ENCODE measurements at regions not wholly inside any gene's neighbourhood (a gene's known extent, or its start where the extent isn't known, plus 50 kb on each side); places are given as distances from the start of the nearest gene placed in this dataset.

- Histone ChIP-seq H3K9me1 (replicated peaks; ENCODE audit: control insufficient read depth, extremely low read depth, insufficient read depth, low read length) (no peaks in the 10 kb centered on the region), H3K9me3 (replicated peaks; ENCODE audit: control insufficient read depth, insufficient read depth, low read length) (no peaks in the 10 kb centered on the region), H3K36me3 (ENCODE audit: control insufficient read depth in 2 of 2, extremely low read depth in 1 of 2, insufficient read depth in 2 of 2, low read length in 2 of 2) (no peaks in the 10 kb centered on the region), H3K27ac (ENCODE audit: insufficient read depth, low read depth, low read length) (no peak overlapping the region), H3K4me1 (ENCODE audit: control insufficient read depth, extremely low read depth, insufficient read depth, low read length) (no peaks in the 10 kb centered on the region), H3K4me3 (replicated peaks in 1 of 3; ENCODE audit: insufficient read depth in 1 of 3, low read depth in 1 of 3, low read length in 3 of 3) (no peak overlapping the region), H3K4me2 (ENCODE audit: insufficient read depth, low read length) (no peak overlapping the region), H3K9ac (replicated peaks; ENCODE audit: extremely low read depth, insufficient read depth, low read length) (no peak overlapping the region), H2AFZ (ENCODE audit: low read depth, low read length) (no peak overlapping the region), H3K79me2 (ENCODE audit: control insufficient read depth, insufficient read depth, low read length) (no peaks in the 10 kb centered on the region), H4K20me1 (replicated peaks; ENCODE audit: control insufficient read depth, extremely low read depth, insufficient read depth, low read length) (no peaks in the 10 kb centered on the region), H3K27me3 (ENCODE audit: control insufficient read depth in 2 of 2, insufficient read depth in 2 of 2, low read length in 2 of 2) (no peaks in the 10 kb centered on the region)
- FAIRE-seq (no peak), DNase-seq (ENCODE audit: low read depth, low spot score) (no peak)
- POLR2A ChIA-PET = no interaction called here
- dilution Hi-C loops (cut with MboI; ENCODE audit: extremely low pct_ligation_motif_present, low sequenced_read_pairs) (no loop called here), intact Hi-C loops (cut with micrococcal nuclease) (no loop called here)
- BruUV-seq (replicated peaks) = no TSS peak
- TF ChIP-seq JUN (IDR thresholded peaks at IDR 0.05; ENCODE audit: borderline replicate concordance, insufficient read depth, insufficient read length, low read depth) (no peak), GATA2 (IDR thresholded peaks at IDR 0.05; ENCODE audit: insufficient read depth, insufficient read length, low read depth, low read length) (no peak)
- CTCF ChIA-PET = interaction anchor here (0.6 to 1.4 kb wide), 2 partner anchors 304 to 336 kb away, joined by 3 to 4 read pairs; no protein-coding TSS in a partner anchor
These were observed 428.5 kb downstream of the NUP35 start for GRCh38 chr2:183552716-183553115.

GRCh38 chr2:183564726-183565125 lies 440.5 kb downstream of the NUP35 start:
- no peak overlapping the region for H3K27ac ChIP-seq (ENCODE audit: insufficient read depth, low read depth, low read length)
- no peak overlapping the region for H3K4me3 ChIP-seq (replicated peaks in 1 of 3; ENCODE audit: insufficient read depth in 1 of 3, low read depth in 1 of 3, low read length in 3 of 3)
- no peak for DNase-seq (ENCODE audit: low read depth, low spot score)
- H3K9ac ChIP-seq (replicated peaks; ENCODE audit: extremely low read depth, insufficient read depth, low read length) = no peak overlapping the region
- intact Hi-C loops (cut with micrococcal nuclease) = no loop called here
- no peaks in the 10 kb centered on the region for H3K4me1 ChIP-seq (ENCODE audit: control insufficient read depth, extremely low read depth, insufficient read depth, low read length)
- dilution Hi-C loops (cut with MboI; ENCODE audit: extremely low pct_ligation_motif_present, low sequenced_read_pairs) = no loop called here
- no peaks in the 10 kb centered on the region for H3K9me3 ChIP-seq (replicated peaks; ENCODE audit: control insufficient read depth, insufficient read depth, low read length)
- no peaks in the 10 kb centered on the region for H3K79me2 ChIP-seq (ENCODE audit: control insufficient read depth, insufficient read depth, low read length)
- BruUV-seq (replicated peaks) = no TSS peak
- H4K20me1 ChIP-seq (replicated peaks; ENCODE audit: control insufficient read depth, extremely low read depth, insufficient read depth, low read length) = no peaks in the 10 kb centered on the region
- H2AFZ ChIP-seq (ENCODE audit: low read depth, low read length) = no peak overlapping the region
- H3K4me2 ChIP-seq (ENCODE audit: insufficient read depth, low read length) = no peak overlapping the region
- H3K27me3 ChIP-seq (ENCODE audit: control insufficient read depth in 2 of 2, insufficient read depth in 2 of 2, low read length in 2 of 2) = no peaks in the 10 kb centered on the region
- POLR2A ChIA-PET = no interaction called here
- no peaks in the 10 kb centered on the region for H3K36me3 ChIP-seq (ENCODE audit: control insufficient read depth in 2 of 2, extremely low read depth in 1 of 2, insufficient read depth in 2 of 2, low read length in 2 of 2)
- TF ChIP-seq JUN (IDR thresholded peaks at IDR 0.05; ENCODE audit: borderline replicate concordance, insufficient read depth, insufficient read length, low read depth) = no peak
- no peak for TF ChIP-seq EZH2 (IDR thresholded peaks at IDR 0.05; ENCODE audit: borderline replicate concordance, low read depth, low read length, severe bottlenecking)
- TF ChIP-seq POLR2A (IDR thresholded peaks at IDR 0.05; ENCODE audit: low read depth, low read length) = no peak
- TF ChIP-seq FOS (IDR thresholded peaks at IDR 0.05; ENCODE audit: borderline replicate concordance, insufficient read depth, low read length) = no peak
- no peak for TF ChIP-seq GATA2 (IDR thresholded peaks at IDR 0.05; ENCODE audit: insufficient read depth, insufficient read length, low read depth, low read length)
- TF ChIP-seq MYC (IDR thresholded peaks at IDR 0.05; ENCODE audit: low read depth, low read length) = no peak
- no peak for TF ChIP-seq POLR2AphosphoS5 (IDR thresholded peaks at IDR 0.05; ENCODE audit: insufficient read depth, low read depth, low read length)
- no peak for TF ChIP-seq MAX (IDR thresholded peaks at IDR 0.05; ENCODE audit: insufficient read depth, insufficient read length)
- no peak for TF ChIP-seq CTCF (IDR thresholded peaks at IDR 0.05; ENCODE audit: extremely low read depth in 1 of 2, insufficient read depth in 1 of 2, low read depth in 1 of 2, low read length in 2 of 2)
- CTCF ChIA-PET = no interaction called here
- no peak for FAIRE-seq
- H3K9me1 ChIP-seq (replicated peaks; ENCODE audit: control insufficient read depth, extremely low read depth, insufficient read depth, low read length) = no peaks in the 10 kb centered on the region

Data from endothelial cell of umbilical vein (primary cell).